ENCODE measurements at regions not wholly inside any gene's neighbourhood (a gene's known extent, or its start where the extent isn't known, plus 50 kb on each side); places are given as distances from the start of the nearest gene placed in this dataset.

GRCh38 chr18:40532046-40532445 is 1423.0 kb upstream of the PIK3C3 start:
- in situ Hi-C loops (cut with HindIII; ENCODE audit: low sequenced_read_pairs) = no loop called here

GRCh38 chr18:40531051-40531450 is 1424.0 kb upstream of the PIK3C3 start:
- in situ Hi-C loops (cut with HindIII; ENCODE audit: low sequenced_read_pairs) = no loop called here

- in situ Hi-C loops (cut with HindIII; ENCODE audit: low sequenced_read_pairs) = no loop called here
These were observed 1425.6 kb upstream of the PIK3C3 start for GRCh38 chr18:40529478-40529877.

DNA sequence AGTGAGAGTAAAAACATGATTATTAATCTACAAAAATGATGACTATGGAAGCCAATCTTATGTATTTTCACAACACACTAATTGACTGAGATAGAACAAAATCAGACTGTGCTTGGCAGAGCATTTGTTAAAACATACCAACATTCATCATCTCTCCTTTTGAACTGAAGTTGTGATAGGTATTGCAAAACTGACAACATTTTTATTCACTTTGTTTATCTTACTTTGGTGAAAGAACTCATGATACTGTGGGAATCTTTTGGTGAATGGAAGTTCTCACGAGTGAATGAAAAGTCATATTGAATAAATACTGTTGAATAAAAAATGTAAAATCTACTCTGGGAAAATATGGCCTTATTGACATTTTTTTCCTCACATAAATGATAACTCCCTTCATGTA is 1430.2 kb upstream of the PIK3C3 start:
- in situ Hi-C loops (cut with HindIII; ENCODE audit: low sequenced_read_pairs) = no loop called here

GRCh38 chr18:40523287-40523686 is 1431.7 kb upstream of the PIK3C3 start:
- in situ Hi-C loops (cut with HindIII; ENCODE audit: low sequenced_read_pairs) = no loop called here

DNA sequence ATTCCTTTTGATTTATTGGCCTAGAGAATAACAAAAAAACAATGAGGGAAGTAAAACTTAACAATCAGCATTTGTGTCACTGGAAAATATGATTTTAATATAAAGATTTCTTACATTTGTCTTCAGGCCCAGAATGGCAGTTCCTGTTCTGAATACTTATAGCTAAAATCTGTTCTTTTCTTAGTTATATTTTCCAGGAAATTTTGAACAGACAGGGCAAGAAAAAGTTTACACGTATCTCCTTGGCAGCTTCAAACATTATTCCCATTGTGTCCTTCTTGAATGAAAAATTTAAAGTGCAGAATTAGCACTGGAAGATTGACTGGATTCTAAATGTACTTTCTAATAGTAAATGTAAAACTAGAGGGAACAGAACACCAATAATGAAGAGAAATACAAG is 1454.0 kb upstream of the PIK3C3 start:
- in situ Hi-C loops (cut with HindIII; ENCODE audit: low sequenced_read_pairs) = no loop called here

DNA sequence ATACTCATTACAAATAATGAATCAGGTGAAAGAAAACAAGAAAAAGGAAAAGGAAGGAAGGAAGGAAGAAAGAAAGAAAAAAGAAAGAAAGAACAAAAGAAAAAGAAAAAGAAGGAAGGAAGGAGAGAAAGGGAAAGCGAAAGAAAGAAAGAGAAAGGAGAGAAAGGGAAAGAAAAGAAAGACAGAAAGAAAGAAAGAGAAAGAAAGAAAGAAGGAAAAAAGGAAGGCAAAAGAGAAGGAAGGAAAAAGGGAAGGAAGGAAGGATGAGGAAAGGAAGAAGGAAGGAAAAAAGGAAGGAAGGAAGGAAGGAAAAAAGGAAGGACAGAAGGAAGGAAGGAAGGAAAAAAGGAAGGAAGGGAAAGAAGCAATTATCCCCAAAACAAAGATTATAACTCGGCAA is 1460.4 kb upstream of the PIK3C3 start:
- in situ Hi-C loops (cut with HindIII; ENCODE audit: low sequenced_read_pairs) = no loop called here

GRCh38 chr18:40493316-40493715 is 1461.7 kb upstream of the PIK3C3 start:
- in situ Hi-C loops (cut with HindIII; ENCODE audit: low sequenced_read_pairs) = no loop called here

DNA sequence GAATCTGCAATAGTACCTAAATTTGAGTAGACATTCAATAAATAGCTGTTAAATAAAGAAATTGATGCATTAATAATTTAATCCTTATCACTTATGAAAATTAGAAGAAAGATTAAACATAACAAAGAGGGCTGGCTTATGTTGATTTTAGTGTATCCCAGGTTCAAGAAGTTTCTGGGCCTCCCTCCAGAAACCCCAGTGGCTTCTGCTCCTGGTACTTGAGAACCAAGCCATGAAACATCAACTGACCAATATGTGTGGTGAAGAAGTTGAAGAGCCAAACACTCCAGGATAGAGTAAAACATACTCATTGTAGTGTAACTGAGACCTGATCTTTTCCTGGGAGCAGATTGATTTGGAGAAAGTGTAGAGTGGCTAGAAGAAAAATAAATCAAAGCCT is 1465.7 kb upstream of the PIK3C3 start:
- in situ Hi-C loops (cut with HindIII; ENCODE audit: low sequenced_read_pairs) = no loop called here

GRCh38 chr18:40485318-40485717 is 1469.7 kb upstream of the PIK3C3 start:
- in situ Hi-C loops (cut with HindIII; ENCODE audit: low sequenced_read_pairs) = no loop called here

- in situ Hi-C loops (cut with HindIII; ENCODE audit: low sequenced_read_pairs) = no loop called here
These were observed 1481.6 kb upstream of the PIK3C3 start for GRCh38 chr18:40473221-40474029.

- in situ Hi-C loops (cut with HindIII; ENCODE audit: low sequenced_read_pairs) = no loop called here
These were observed 1484.3 kb upstream of the PIK3C3 start for GRCh38 chr18:40470723-40471122.

DNA sequence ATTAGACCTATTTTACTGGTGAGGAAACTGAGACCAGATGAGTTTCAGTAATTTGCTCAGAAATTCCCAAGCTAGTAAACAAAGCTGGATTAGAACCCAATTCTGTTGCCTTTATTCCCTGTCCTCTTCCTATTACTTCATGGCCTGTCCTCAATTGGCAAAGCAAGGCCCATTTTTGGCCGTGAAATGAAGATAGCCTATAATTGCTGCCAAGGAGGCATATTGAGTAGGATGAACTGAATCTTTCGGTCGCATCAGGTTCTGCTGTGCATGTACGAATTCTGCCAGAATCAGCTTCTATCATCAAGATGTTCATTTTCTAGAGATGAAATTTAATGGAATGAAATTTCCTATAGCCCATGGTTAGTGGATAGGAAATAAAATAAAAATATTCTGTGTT is 1485.2 kb upstream of the PIK3C3 start:
- in situ Hi-C loops (cut with HindIII; ENCODE audit: low sequenced_read_pairs) = no loop called here

DNA sequence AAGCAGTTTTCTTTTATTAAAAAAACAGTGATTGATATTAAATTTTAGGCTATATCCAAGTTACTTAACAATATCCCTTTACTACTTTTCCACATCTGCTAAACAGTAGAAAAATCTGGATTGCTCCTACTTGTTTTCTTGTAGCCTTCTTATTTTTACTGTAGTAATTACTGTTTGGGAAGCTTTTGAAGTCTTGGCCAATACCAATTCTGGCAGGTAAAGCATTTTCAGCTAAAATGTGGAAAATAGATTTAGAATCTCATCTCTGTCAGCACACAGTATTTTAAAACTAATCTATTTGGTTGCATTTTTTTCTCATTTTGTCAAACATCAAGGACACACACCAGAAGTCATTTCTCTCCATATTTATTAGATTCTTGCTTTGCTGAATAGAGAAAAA is 1485.7 kb upstream of the PIK3C3 start:
- in situ Hi-C loops (cut with HindIII; ENCODE audit: low sequenced_read_pairs) = no loop called here

DNA sequence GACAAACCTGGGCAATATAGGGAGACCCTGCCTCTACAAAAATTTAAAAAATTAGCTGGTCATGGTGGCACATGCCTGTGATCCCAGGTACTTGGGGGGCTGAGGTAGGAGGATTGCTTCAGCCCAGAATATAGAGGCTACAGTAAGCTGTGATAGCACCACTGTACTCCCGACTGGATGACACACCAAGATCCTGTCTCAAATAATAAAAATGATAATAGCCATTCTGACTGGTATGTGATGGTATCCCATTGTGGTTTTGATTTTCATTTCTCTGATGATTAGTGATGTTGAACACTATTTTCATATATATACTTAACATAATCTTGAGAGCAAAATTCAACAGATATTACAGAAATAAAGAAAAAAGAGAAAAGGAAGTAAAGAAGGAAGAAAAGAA is 1491.0 kb upstream of the PIK3C3 start:
- in situ Hi-C loops (cut with HindIII; ENCODE audit: low sequenced_read_pairs) = no loop called here

DNA sequence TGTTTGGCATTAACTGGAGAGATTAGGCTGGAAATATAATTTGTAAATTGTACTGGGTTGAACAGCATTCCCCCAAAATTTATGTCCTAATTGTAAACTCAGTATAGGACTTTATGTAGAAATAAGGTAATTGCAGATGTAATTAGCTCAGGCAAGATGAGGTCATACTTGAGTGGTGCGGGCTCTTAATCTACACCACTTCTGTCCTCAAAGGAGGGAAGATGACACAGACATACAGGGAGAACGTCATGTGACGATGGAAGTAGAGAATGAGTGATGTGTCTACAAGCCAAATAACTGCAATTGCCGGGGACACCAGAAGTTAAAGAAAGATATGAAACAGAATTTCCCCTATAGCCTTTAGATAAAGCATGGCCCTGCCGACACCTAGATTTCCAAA is 1501.1 kb upstream of the PIK3C3 start:
- in situ Hi-C loops (cut with HindIII; ENCODE audit: low sequenced_read_pairs) = no loop called here

- in situ Hi-C loops (cut with HindIII; ENCODE audit: low sequenced_read_pairs) = no loop called here
These were observed 1502.4 kb upstream of the PIK3C3 start for GRCh38 chr18:40452599-40452998.

- in situ Hi-C loops (cut with HindIII; ENCODE audit: low sequenced_read_pairs) = no loop called here
These were observed 1504.3 kb upstream of the PIK3C3 start for GRCh38 chr18:40450751-40451150.

DNA sequence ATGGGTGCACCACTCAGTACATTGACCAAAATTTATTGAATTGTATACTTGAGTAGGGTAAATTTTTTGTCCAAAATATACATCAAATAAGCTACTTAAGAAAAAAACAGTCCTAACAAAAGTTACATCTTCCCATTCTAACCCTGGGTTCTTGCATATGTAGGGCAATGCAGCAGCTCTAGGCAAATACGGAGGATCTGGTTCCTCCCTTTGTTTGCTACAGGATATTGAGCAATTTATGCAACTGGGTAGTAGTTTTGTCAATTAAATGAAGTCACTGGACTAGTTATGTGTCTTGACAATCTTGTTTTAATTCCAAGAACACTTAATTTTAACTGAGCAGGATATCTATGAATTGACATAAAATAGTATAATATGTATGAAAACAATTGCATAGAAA is 1507.2 kb upstream of the PIK3C3 start:
- in situ Hi-C loops (cut with HindIII; ENCODE audit: low sequenced_read_pairs) = no loop called here

- in situ Hi-C loops (cut with HindIII; ENCODE audit: low sequenced_read_pairs) = no loop called here
These were observed 1514.9 kb upstream of the PIK3C3 start for GRCh38 chr18:40440088-40440487.

GRCh38 chr18:40437517-40437916 is 1517.5 kb upstream of the PIK3C3 start:
- in situ Hi-C loops (cut with HindIII; ENCODE audit: low sequenced_read_pairs) = no loop called here

DNA sequence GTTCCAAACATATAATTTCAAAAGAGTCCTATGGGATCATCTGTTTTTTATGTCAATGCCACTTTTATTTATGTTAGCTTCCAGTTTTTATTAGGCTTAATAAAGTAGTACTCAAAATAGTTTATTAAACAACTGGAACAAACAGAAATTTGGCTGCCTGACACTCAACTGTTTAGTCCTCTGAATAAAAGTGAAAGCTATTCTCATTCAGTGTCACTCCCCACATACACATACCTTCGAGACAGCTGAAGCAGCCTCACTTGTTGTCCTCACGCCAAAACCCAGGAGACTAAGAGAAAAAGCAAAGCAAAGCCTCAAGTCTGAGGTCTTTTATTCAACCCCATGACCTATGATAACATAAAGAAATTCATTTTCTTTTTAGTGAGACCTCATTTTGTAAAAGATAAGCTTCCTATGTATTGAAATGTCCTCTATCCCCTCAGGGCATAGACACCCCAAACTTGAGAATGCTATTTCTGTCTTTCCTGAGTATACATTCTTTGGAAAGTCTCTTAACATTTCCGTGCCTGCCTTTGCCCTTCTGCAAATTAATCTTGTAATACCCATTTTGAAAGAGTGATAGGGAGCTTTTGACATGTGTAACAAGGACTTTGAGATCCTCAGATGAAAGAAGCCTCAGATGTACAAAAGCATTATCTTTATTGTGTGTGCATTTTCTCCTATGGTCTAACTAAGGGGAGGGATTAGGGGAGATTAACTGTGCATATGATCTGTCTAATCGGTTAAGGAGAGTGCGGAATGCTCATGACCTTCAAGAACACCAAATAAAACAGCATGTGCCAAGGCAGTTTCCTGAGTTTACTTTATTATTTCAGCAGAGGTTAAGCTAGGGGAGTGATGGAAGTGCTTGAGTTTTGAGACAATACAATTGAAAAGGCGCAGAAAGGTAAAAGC is 1523.7 kb upstream of the PIK3C3 start:
- in situ Hi-C loops (cut with HindIII; ENCODE audit: low sequenced_read_pairs) = no loop called here

All from DLD1 (cell line).